HG03175 (cell line): ENCODE measurements at regions not wholly inside any gene's neighbourhood (a gene's known extent, or its start where the extent isn't known, plus 50 kb on each side); places are given as distances from the start of the nearest gene placed in this dataset.

Source experiments
- ATAC-seq: cut with Tn5 transposase; IDR thresholded peaks from one replicate; pipeline ENCODE4 v1.9.1; 2021; ENCODE audit warnings: mild to moderate bottlenecking, moderate library complexity; ENCODE audit not compliant: unreplicated experiment

DNA sequence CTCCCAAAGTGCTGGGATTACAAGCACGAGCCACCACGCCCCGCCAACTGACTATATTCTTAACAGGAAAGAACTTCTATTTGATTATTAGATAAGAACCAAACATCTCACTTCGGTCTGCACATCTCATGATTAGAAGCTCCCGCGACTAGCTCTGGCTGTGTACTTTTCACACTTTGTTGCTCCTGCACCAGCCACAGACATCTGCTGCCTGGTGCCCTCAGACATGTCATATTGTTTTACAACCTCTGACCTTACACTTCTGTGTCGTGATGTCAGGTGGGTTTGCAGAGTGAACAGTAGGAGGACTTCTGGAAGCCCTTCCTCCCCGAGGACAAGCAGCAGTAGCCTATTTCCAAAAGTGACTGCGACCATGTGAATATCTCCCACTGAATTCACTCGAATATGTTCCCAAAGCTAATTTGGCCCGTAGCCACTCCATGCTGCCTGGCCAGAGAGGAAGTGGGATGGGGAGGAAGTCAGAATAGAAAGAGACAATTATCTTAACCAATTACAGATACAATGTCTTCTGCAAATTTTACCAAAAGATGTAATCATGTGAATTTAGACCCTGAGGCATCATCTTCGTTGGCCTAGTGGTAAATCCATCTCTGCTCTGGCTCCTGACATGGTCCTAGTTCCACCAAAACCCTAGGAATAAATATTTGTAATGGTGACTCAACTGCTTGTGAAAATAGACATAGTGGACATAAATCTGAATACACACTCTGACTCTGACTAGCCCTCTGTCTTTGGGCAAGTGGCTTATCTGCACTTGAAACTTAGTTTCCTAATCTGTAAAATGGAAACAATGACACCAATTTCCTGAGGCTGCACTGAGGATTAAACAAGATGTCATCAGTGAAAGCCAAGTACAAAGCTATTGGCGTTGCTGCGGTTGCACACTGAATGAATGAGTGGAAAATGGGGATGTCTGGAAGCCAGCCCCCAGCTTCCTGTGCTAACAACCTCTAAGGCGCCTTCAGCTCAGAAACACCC lies 406.1 kb downstream of the LRATD1 start:
- no peak for ATAC-seq

DNA sequence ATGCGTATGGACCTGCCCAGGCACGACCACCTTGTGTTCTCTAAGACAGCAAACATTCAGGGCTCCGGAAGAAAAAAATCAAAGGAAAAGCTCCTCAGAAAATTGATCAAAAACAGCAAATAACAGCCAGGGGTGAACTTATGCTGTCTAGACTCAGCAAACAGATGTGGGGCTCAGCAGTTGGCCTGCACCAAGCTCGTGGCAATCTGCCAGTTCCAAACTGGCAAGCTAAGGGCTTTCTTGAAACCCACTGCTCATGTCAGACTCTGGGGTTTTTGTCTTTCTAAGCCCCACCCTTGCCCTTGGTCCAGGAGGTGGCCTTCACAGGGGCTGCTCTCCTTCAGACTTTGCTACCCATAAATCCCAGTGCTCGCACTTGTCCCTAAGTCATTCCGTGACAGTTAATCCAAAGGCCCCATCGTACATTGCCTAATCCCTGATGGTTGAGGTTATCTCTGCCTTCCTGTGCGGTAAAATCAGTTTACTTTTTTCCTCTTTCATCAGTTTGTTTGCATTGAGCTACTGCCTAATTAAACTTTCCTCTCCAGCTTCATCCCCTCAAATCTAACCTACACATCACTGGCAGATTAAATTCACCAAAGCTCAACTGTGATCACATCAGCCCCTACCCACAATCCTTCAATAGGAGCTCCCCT lies 408.0 kb downstream of the LRATD1 start:
- ATAC-seq, result no peak

DNA sequence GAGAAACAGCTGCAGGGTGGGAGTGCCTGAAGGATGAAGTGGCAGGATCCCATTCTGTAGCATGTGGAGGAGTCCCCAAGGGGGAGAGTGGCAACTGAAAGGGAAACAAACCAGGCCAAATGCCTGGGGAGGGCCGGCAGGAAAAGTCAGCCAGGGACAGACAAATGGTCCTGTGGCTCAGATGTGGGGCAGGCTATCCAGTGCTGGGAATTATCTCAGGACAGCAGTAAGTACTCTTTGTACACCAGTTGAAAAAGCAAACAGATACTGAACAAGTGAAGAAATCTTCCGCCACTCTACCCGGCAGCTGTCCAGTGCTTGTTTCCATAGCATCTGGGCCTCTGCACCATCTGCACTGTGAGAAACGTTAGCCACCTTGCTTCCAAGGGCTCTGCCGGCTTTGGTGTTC lies 408.9 kb downstream of the LRATD1 start:
- ATAC-seq, result no peak

DNA sequence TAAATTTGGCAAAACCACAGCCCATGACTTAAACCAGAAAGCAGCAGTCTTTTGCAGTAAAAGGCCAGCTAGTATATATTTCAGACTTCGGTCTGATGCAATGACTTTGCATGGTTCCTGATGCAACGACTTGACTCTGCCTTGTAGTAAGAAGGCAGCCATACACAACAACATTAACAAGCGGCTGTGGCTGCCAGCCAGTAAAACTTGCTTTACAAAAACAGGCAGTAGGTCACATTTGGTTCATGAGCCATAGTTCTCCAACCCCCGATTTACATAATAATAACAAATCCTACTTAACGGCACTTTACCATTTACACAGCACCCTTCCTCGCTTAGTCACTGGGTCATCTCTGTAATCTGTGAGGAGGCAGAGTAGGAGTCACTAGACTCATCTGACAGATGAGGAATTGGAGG lies 410.3 kb downstream of the LRATD1 start:
- no peak for ATAC-seq

GRCh38 chr2:15043336-15044058 lies 411.0 kb downstream of the LRATD1 start:
- no peak for ATAC-seq

- no peak for ATAC-seq
Observed at GRCh38 chr2:15045054-15045453, 412.5 kb downstream of the LRATD1 start.

DNA sequence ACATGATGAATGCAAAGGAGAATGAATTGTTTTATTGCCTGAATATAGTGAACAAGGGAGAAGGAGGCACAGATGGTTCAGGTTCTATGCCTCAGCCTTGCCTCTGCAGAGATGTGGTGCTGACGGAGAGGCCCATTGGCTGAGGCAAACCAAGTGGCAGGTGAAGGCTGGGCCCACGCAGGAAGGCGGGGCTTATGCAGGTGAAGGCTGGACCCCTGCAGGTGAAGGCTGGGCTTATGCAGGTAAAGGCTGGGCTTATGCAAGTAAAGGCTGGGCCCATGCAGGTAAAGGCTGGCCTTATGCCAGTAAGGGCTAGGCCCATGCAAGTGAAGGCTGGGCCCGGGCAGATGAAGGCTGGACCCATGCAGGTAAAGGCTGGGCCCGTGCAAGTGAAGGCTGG lies 414.7 kb downstream of the LRATD1 start:
- no peak for ATAC-seq

- no peak for ATAC-seq
Observed at GRCh38 chr2:15048000-15048399, 415.5 kb downstream of the LRATD1 start.

DNA sequence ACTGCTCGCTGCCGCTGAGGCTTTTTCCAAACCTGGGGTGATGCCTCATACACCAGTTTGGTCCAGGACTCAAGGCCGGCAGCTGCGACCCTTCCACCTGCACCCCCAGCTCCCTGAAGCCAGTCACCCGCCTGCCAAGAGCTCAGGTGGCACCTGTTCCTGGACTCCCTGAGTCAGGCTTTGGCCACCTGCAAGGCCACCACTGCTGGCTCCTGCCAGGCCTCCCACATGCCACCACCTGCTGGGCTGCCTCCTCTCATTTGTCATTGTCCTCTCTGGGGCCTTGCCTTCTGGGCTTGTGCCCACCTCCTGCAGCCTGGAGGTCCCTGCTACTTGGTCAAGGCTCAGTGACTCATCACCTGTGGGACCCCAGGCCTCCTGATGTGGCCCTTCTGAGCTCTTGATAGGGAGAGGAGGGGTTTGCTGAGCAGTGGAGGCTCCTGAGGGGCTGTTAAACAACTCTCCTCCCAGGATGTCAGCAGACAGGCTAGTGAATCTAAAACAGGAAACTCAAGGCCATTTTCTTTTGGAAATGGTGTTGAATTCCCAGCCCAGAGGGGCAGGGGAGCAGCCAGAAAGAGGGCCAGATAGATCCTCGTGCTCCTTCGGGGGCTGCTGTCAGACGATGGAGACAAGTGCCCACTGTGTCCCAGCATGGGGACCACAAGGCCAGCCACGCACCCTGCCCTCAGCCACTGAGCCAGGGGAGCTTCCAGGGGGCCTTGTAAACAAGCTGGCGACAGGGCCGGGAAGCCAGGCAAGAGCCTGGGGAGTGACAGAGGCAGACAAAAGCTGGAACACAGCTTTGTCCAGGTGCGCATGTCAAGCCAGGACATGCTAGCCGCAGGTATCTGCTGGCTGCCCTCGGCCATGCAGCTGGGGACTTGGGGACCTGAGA lies 416.8 kb downstream of the LRATD1 start:
- no peak for ATAC-seq

DNA sequence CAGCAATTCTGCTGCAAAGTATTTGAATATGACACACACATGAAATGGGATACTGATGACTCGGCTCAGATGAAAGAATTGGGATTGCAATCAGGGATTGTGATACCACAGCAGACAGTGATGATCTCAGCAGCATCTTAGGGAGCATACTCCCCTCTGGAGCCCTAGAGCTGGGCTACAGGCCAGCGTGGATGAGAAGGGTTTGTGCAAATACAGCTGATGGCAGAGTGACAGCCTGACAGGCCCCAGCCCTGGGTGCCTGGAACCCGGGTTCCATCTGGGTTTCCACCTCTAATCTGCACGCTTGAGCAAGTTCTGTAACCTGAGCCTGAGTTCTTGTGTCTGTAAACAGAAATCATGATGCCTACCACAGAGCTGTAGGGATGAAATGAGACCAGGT lies 418.0 kb downstream of the LRATD1 start:
- ATAC-seq, result no peak

DNA sequence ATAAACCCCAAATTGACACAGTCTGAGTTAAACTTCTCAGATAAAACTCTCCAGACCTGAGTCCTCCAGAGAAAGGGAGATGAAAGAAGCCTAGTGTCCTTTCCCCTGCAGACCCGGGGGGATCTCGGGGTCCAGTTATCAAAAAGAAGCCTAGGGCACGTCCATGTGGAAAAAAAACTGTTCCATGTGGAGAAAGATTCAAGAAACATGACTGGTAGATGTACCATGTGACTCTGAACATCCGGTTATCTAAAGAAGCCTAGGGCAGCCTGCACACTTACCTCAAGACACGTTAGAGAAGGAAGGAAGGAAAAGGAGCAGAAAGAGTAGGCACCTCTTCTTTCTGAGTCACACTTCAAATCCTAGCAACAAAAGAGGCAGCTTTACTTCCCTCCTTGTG lies 421.0 kb downstream of the LRATD1 start:
- ATAC-seq, result no peak

- no peak for ATAC-seq
Observed at GRCh38 chr2:15058015-15058720, 425.7 kb downstream of the LRATD1 start.

GRCh38 chr2:15058721-15059157 lies 426.2 kb downstream of the LRATD1 start:
- no peak for ATAC-seq

DNA sequence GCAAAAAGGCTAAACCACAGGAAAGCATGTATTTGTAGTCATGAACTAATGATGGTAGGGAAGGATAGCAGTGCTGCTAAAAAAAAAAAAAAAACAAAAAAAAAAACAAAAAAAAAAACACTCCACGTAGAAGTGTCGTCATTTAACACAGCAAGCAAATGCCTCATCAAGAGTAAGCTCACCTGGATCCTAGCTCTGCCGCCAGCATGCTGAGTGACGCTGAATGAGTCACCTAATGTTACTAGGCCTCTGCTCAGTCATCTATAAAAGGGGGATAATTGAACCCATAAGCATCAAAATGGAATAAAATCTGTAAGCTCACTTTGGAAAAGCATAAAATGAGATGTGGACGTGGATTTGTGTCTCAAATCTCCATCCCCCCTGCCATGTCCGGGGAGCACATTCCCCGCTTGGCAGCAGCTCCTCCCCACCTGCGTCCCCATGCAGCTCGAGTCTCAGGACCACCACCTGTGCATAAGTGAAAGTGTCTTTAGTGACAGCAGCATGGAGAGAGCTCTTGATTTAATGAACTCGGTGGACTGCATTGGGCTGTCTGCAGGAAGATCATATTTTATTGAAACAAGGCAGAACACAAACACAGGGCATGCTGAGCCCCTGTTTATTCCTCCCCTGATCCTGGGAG lies 427.5 kb downstream of the LRATD1 start:
- no peak for ATAC-seq

GRCh38 chr2:15061268-15061667 lies 428.8 kb downstream of the LRATD1 start:
- ATAC-seq, result no peak

DNA sequence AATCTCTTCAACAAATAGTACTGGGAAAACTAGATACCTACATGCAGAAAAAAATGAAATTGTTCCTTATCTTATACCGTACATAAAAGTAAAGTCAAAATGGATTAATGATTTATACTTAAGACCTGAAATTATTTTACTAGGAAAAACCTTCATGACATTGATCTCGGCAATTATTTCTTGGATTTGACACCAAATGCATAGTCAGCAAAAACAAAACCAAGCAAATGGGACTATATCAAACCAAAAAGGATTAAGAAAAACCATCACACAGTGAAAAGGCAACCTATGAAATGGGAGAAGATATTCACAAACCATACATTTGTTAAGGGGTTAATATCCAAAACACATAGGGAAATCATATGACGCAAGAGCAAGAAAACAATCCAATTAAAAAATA lies 433.6 kb downstream of the LRATD1 start:
- no peak for ATAC-seq

DNA sequence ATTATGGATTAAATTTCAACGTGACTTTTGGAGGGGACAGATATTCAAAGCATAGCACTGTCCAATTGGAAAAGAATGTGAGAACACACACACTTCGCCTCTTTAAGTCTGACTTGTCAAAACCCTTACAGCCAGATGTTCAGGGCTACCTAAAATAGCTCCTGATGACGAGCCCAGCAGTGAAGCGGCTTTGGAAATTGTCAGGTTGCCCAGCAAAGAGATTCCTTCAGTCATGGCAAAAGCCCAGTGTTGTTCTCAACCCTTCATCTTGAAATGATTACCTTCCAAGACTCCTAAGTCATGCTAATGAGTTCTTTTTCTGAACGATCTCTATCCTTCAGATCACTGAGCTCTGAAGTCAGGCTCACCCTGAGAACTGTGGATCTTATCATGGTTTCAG lies 436.6 kb downstream of the LRATD1 start:
- no peak for ATAC-seq

GRCh38 chr2:15072836-15073235 lies 440.3 kb downstream of the LRATD1 start:
- no peak for ATAC-seq

DNA sequence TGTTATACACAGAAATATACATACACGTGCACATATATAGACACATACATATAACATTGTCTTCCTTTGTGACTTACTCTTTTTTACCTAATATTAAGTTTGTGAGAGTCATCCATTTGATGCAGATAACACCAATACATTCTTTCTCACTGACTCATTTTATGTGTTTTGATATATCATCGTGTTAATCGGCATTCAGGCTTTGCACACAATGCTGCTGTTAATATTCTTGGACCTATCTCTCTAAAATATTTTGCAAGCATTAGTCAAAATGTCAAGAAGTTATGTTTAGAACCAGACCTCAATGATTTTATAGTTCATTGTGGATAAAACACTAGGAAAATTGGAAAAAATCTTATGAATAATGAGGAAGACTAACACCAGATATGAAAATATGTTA lies 441.1 kb downstream of the LRATD1 start:
- ATAC-seq, result no peak
